IMR-90 (cell line): ENCODE measurements at regions not wholly inside any gene's neighbourhood (a gene's known extent, or its start where the extent isn't known, plus 50 kb on each side); places are given as distances from the start of the nearest gene placed in this dataset.

Source experiments
- CEBPB ChIP-seq: IDR thresholded peaks from 2 replicates; pipeline ENCODE4 v1.6.1; 2012; ENCODE audit warnings: low read depth, low read length, improper control_type of control experiment
- CHD1 ChIP-seq: IDR thresholded peaks from 2 replicates; pipeline ENCODE4 v1.6.1; 2012; ENCODE audit warnings: low read depth, low read length, improper control_type of control experiment
- CTCF ChIP-seq: conservative IDR thresholded peaks from 2 replicates; pipeline ENCODE4 v1.5.1; 2012; ENCODE audit warnings: mild to moderate bottlenecking, low read depth, low read length, improper control_type of control experiment
- MAFK ChIP-seq: IDR thresholded peaks from 2 replicates; pipeline ENCODE4 v1.6.1; 2012; ENCODE audit warnings: low read depth, low read length, improper control_type of control experiment
- MAZ ChIP-seq: IDR thresholded peaks from 2 replicates; pipeline ENCODE4 v1.6.1; 2012; ENCODE audit warnings: low read depth, mild to moderate bottlenecking, low read length, improper control_type of control experiment, moderate library complexity, borderline replicate concordance
- MXI1 ChIP-seq: IDR thresholded peaks from 2 replicates; pipeline ENCODE4 v1.6.1; 2012; ENCODE audit warnings: low read depth, mild to moderate bottlenecking, low read length, moderate library complexity, borderline replicate concordance
- NFE2L2 ChIP-seq: fragments of 150-350 bp; IDR thresholded peaks from 2 replicates; pipeline ENCODE4 v1.6.1; 2016; ENCODE audit warnings: low read depth, mild to moderate bottlenecking, low read length
- POLR2A ChIP-seq: IDR thresholded peaks from 2 replicates; pipeline ENCODE4 v1.6.1; 2012; ENCODE audit warnings: mild to moderate bottlenecking, low read depth, low read length
- RCOR1 ChIP-seq: IDR thresholded peaks from 2 replicates; pipeline ENCODE4 v1.6.1; 2012; ENCODE audit warnings: mild to moderate bottlenecking, low read length, improper control_type of control experiment; ENCODE audit not compliant: insufficient replicate concordance
- RFX5 ChIP-seq: IDR thresholded peaks from 2 replicates; pipeline ENCODE4 v1.8.0; 2012; ENCODE audit warnings: low read depth, mild to moderate bottlenecking, low read length, moderate library complexity

GRCh38 chr10:78817804-78818203 lies 251.0 kb upstream of the ZMIZ1 start:
- no peak for TF ChIP-seq CTCF
- TF ChIP-seq NFE2L2: no peak
- TF ChIP-seq POLR2A: no peak
- no peak for TF ChIP-seq CHD1
- no peak for TF ChIP-seq RFX5
- no peak for TF ChIP-seq MXI1
- TF ChIP-seq MAZ: no peak
- no peak for TF ChIP-seq MAFK
- no peak for TF ChIP-seq RCOR1
- TF ChIP-seq CEBPB: no peak
